D341Med (cell line): ENCODE measurements at regions not wholly inside any gene's neighbourhood (a gene's known extent, or its start where the extent isn't known, plus 50 kb on each side); places are given as distances from the start of the nearest gene placed in this dataset.

Experiments
- DNase-seq: peaks from one replicate; pipeline ENCODE4 v3.0.0; 2012; ENCODE audit warnings: low spot score

DNA sequence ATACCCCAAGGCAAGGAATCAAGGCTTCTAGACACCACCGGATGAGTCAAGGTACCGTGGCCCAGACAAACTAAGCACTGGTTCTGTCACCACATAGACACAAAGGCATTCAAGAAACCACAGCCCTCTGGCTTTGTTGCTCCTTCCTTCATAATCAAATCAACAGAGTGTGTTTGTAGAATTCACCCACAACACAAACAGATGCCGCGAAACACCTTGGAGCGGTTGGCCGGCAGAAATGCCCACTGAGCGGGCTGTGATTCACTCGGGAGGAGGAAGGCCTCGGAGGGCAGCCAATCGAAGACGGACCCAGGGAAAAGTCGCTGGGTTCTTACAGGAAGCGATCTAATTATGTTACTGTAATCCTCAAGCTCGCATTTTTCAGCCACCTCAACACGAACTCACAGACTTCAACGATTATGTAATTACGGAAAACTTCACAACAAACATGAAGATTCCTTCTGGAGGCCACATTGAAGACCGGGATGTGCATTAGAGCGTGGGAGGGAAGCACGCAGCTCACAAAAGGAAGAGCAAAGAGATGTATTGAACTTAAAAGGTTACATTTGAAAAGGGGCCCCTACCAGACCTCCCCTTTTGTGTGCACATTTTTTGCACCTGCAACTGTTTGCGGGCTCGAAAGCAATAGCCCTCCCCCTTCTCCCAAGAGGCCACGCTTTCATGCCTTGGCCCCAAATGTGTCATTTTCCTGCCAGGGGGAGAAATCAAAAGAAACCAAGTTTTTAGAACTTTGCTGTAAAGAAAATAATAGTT is 184.7 kb upstream of the PREP start:
- no peak for DNase-seq

DNA sequence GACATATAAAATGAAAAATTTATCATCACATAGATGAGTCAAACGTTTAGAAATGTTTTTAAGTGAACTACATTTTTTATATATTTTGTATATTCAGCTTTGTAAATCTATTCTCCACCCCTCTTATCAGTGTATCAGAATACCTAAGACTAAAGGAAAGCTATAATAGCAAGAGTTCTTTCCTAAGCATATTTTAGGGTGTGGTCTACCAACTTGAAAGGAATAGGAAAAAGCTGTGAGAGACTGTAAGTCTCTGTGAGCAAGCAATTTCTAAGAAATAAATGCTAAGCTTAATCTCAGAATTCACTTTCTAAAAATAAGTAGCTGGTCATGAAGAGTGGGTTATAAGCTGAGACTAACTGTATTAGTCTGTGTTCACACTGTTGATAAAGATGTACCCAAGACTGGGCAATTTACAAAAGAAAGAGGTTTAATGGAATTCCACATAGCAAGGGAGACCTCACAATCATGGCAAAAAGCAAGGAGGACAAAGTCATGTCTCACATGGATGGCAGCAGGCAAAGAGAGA is 175.4 kb upstream of the PREP start:
- DNase-seq = no peak

DNA sequence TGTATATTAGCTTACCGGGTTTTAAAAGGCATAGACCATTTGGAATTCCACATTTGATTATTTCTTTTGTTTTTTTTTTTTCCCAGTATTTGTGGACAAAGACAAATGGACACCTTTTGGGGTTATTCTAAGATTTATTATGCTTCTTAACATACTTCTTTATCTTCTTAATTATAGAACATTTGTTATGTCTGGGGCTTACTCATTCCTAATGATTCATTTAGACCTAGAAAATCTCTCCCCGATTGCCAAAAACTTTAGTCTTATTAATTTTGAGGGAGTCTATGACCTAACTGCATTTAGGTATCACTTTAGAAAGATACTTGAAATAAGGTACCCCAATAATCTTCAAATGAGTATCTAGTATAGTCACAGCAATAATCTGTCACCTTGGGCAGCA is 170.7 kb upstream of the PREP start:
- no peak for DNase-seq

- no peak for DNase-seq
Observed at GRCh38 chr6:105573138-105573537, 170.3 kb upstream of the PREP start.

- DNase-seq = no peak
Observed at GRCh38 chr6:105570416-105570815, 167.5 kb upstream of the PREP start.

- DNase-seq = no peak
Observed at GRCh38 chr6:105569706-105570105, 166.8 kb upstream of the PREP start.

DNA sequence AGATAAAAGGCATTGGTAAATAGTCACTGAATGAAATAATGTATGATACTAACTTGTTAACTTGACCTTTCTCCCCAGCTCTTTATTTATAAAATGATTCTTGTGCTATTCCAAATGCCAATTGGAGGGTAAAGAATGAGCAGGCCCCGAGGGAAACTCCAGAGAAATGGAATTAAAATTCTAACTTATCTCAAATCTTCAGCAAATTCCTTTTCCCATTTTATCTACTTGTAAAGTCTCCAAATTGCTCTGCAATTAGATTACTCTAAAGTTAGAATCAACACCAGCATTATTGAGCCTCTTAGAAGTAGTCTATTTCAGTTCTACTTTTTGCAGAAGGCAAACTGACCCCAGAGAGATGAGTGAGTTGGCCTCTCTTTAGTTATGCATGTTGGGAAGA is 165.9 kb upstream of the PREP start:
- DNase-seq = no peak

DNA sequence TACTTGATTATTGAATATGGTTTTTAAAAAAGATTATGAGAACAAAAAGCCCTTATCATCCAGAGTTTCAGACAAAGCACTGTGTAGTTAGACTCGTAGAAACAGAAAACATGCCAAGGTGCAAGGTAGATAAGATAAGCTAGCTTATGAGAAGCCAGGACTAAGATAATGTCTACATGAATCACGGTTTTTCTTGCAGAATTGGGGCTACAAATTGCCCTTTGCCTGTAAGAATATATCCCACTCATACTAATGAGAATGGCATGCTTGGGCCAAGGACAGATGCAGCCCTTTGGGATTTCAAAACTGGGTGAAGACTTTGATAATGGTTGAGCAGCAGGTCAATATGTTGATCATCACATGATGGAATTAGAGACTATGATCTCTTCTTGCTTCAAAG is 165.3 kb upstream of the PREP start:
- DNase-seq = no peak

DNA sequence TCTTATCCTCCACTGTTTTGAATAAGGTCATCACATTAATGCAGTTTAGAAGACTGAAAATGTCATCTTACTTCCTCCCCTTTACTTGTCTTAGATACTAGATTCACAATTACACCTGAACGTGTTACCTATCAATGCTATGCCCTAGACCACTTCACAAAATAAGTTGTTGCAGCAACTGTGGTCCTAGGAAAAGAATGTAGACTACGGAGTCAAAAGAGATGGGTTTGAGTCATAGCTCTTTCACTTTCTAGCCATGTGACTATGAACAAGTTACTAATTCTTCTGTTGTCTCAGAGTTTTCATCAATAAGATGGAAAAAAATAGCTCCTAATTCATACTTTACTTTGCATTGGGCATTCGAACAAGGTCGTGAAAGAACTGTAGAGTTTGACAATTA is 164.3 kb upstream of the PREP start:
- no peak for DNase-seq

DNA sequence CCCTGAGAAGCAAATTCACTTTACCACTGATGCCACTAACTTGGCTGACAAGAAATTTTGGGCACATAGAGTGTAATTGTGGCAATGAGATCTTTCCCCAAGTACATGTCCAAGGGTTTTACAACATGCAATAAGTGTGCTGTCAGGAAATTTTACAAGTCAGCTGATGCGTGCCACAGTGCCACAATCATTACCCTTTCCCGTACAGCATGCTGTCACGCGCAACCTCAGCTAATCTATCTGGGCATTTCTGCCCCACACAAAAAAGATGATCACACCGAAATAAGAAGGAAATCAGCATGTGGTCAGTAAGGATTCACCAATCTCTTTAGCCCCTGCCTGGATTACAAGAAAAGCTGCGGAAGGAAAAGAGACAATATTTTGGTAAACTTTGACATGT is 163.6 kb upstream of the PREP start:
- DNase-seq = no peak

- no peak for DNase-seq
Observed at GRCh38 chr6:105564121-105564902, 161.4 kb upstream of the PREP start.

DNA sequence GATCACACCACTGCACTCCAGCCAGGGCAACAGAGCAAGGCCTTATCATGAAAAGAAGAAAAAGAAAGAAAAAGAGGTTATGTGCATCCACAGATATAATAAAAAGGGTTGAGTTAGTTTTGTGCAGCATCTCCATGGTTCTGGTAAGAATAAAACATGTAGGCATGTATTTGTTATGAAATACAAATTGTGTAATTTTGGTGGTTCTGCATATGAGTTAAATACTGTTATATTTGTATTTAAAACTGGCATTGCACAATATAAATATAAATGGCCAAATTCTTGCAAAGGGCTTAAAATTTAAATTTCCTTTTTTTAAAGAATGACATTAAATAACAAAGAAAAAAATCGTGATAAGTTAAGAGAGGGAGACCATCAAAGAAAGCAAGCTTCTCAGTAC is 159.1 kb upstream of the PREP start:
- no peak for DNase-seq

DNA sequence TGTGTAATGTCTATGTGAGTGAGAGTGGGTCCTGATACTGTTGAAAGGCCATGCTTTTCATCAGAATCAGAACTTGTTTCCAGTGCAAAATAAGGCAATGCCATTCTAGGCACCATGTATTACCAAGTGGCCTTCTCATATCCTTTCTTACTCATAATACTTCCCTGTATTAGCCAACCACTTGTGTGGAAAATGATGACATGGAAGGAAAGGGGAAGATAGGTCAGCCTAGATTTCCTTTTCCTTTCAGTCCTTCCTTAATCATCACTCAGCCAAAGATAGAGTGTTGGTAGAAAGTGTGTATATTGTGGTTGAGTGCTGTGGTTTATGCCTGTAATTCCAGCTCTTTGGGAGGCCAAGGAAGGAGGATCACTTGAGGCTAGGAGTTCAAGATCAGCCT is 158.6 kb upstream of the PREP start:
- DNase-seq = no peak

DNA sequence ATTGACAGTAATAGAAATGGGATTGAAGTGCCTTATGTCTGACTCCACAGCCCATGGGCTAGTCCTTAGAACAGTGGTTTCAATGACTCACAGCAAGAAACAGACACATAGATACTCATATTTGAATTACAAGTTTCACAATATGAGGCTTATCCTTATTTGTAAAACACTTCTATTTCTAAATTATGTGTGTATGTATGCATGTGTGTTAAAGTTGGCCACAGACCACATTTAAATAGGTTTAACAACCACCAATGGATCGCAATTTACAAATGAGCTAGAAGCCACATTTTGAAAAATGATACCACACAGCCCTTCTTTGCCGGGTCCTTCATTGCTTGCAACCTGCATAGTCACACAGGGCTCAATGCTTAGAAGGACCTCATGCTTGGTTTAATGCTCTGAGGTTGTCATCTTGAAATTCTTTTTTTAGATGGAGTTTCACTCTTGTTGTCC is 157.8 kb upstream of the PREP start:
- DNase-seq = no peak

- no peak for DNase-seq
Observed at GRCh38 chr6:105557291-105557690, 154.4 kb upstream of the PREP start.

- DNase-seq = no peak
Observed at GRCh38 chr6:105553171-105553570, 150.3 kb upstream of the PREP start.

DNA sequence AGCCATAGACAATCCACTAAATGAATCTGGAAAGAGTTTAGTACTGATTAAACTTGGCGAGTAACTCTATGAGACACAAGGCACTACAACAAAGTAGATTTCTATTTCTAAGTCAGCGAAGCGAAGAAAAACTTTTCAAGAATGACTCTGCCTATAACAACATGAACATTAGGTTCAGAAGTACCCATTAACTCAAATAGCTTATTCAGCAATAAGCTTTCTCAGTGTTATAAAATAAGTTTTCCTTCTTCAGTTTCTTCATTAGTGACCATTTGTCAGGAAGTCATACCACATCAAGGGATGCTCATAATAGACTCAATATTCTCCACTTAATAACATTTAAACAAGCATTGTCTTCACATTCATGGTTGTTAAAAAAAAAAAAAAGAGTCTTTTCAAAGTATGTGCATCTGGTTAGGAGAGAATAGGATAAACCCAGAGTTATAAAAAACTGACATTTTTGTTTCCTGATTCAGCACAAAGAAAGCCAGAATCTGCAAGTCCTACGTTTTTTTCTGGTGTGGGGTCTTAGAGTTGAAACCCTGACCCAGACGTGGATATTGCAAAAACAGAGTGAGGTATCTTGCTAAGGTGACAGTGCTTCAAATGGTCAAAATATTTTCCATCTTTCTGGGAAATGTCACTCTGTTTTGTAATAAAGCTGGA is 148.2 kb upstream of the PREP start:
- no peak for DNase-seq

GRCh38 chr6:105546754-105547153 is 143.9 kb upstream of the PREP start:
- no peak for DNase-seq

GRCh38 chr6:105545947-105546731 is 143.3 kb upstream of the PREP start:
- no peak for DNase-seq

DNA sequence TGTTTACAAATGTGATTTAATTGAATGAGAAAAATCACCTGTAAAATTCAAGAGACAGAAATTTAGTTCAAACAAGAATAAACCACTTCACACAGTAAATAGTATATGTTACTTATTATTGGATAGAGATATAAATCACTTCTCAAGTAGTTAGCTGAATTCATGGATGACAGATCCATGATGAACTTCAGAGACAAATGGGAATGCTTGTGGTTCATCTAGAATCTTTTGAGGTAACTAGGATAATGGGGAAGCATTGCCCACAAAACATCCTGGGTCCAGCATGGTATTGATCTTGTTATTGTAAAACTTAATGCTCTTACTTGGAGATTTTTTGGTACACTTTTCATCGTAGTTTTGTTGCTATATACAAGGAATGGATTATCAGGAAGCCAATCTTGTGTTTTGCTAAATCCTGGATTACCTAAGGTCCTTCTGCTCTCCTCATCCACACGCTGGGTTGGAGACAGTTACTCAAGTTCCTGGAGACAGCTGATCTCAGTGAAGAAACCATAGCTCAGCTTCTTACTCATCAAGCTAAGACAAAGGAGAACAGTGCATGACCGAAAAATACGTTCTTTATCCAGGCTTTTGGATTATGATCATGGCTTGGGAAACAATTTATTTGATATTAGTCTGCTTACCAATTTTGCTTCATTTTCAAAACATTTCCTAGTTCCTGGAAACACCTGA is 142.5 kb upstream of the PREP start:
- DNase-seq = no peak

GRCh38 chr6:105539911-105540310 is 137.0 kb upstream of the PREP start:
- DNase-seq = no peak
